GM12875 (cell line): ENCODE measurements at regions not wholly inside any gene's neighbourhood (a gene's known extent, or its start where the extent isn't known, plus 50 kb on each side); places are given as distances from the start of the nearest gene placed in this dataset.
A peak's percentile ranks its signal among the peaks of the same experiment; 100 is the strongest.
"Not testable (repeated sequence)": the region's sequence is repeated elsewhere in the genome, so short reads cannot be mapped to it uniquely, and the experiment has no call there.

Source experiments
- H3K4me3 ChIP-seq: one replicate; pipeline ENCODE4 v1.5.1; 2011; ENCODE audit warnings: low read depth, low read length, control low read depth
- TF ChIP-seq, protein P1 (sequence below): IDR thresholded peaks from 2 replicates; pipeline ENCODE4 v1.5.1; 2011; ENCODE audit warnings: low read depth, mild to moderate bottlenecking, control low read depth, inconsistent platforms, low read length, moderate library complexity, borderline replicate concordance; ENCODE audit not compliant: insufficient read depth

DNA sequence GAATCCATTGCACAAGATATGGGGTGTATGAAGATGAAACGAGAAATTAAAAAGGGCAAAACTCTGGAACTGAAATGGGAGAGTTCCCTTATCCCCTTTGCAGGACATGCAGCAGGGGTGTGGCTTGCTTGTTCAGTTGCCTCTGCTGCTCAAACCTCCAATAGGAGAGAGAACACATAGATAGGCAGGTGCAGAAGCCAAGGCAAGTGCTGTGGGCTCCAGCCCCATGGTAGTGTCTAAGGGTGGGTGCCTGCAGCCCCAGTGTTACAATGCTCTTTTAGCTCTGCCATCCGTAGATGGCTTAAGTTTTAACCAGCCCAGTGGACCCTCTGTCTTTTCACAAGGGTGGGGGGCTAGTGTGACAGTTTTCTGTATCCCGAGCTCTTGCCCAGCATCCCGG is 69.7 kb downstream of the CMAS start:
- no peak overlapping the region for H3K4me3 ChIP-seq
- TF ChIP-seq, protein P1, sequence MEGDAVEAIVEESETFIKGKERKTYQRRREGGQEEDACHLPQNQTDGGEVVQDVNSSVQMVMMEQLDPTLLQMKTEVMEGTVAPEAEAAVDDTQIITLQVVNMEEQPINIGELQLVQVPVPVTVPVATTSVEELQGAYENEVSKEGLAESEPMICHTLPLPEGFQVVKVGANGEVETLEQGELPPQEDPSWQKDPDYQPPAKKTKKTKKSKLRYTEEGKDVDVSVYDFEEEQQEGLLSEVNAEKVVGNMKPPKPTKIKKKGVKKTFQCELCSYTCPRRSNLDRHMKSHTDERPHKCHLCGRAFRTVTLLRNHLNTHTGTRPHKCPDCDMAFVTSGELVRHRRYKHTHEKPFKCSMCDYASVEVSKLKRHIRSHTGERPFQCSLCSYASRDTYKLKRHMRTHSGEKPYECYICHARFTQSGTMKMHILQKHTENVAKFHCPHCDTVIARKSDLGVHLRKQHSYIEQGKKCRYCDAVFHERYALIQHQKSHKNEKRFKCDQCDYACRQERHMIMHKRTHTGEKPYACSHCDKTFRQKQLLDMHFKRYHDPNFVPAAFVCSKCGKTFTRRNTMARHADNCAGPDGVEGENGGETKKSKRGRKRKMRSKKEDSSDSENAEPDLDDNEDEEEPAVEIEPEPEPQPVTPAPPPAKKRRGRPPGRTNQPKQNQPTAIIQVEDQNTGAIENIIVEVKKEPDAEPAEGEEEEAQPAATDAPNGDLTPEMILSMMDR, result no peak

DNA sequence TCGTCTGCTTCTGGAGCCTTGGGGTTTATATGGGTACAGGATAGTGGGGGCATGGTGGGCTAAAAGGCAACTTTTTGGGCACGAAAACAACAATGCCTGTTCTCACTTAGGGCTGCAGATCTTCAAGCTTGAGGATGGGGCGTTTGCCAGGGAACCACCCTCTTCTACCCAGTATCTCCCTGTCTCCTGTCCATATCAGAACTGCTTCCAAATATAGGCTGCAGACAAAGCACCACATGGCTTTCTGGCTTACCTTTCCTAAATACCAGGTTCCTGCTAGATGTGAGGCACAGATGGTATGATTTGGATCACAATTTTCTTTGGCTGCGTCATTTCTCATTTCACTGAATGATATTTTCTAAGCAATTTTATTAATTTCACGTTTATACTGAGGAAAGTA is 70.4 kb downstream of the CMAS start:
- no peak overlapping the region for H3K4me3 ChIP-seq
- TF ChIP-seq, protein P1, result no peak

DNA sequence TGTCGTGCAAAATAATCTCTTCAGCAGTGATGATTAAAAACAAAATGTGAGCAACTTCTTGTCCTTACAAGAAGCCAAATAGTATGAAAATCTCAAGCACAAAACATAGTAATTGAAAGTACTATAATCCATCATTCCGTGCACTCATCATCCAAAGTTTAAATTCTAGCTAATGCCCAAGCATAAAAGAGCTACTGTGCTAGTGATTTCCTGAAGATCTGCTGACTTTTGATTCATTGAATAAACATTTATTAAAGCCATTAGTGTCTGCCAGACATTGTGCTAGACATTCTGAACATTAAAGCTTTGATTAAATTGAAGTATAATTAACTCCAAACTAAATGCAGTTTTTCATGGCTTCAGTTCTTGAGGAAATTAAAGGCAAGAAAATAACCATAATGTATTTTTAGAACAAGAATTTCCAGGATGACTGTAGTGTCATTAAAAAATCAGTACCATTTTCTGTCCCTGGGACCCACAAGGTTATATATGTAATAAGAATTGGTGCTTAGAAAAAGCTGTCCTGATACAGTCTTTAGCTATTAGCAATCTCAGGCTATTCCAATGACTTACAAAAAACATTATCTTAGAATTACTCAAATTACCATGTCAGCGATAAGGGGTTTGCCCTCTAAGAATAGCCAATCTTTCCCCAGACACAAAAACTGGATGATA is 71.7 kb downstream of the CMAS start:
- TF ChIP-seq, protein P1, result no peak
- no peak overlapping the region for H3K4me3 ChIP-seq

DNA sequence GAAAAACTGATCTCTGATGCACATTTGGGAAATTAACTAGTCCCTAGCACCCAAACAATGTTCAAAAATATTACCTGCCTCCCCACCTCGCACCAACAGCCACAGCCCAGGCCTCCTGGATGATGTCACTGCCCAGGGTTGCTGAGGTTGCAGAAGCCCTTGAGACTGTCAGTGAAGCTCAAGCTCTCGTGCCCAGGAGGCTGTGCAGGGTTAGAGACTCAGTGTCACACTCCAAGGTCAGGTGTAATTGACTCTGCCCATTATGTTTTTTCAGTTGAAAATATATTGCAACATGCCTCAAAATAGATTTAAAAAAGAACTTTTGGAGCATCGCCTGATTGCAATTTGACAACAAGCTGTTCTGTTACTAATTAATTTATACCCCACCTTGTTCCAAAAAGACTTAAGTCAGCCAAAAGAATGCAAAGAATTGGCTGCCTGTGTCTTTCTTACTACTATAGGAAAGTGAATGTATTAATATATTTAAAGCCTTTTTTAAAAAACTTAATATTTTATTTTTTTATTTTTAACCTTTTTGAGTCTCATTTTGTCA is 72.3 kb downstream of the CMAS start:
- no peak overlapping the region for H3K4me3 ChIP-seq
- TF ChIP-seq, protein P1, result no peak

DNA sequence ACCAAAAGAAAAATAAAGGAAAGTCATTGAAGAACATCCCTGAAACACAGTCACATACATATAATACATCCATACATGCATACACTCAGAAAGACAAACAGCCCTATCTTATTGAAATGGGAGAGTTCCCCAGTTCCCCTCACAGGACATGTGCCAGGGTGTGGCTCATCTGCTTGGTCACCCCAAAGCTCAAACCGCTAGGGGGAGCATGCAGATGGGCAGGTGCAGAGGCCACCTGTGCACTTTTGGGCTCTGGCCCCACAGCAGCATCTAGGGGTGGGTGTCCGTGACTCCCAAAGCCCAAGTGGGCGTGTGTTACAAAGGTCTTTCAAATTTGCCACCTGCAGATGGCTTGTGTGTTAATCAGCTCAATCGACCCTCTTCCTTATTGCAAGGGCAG is 75.2 kb downstream of the CMAS start:
- H3K4me3 ChIP-seq, result no peak overlapping the region
- TF ChIP-seq, protein P1, result peak; percentile 55; the same call in 1 of the 2 replicates

DNA sequence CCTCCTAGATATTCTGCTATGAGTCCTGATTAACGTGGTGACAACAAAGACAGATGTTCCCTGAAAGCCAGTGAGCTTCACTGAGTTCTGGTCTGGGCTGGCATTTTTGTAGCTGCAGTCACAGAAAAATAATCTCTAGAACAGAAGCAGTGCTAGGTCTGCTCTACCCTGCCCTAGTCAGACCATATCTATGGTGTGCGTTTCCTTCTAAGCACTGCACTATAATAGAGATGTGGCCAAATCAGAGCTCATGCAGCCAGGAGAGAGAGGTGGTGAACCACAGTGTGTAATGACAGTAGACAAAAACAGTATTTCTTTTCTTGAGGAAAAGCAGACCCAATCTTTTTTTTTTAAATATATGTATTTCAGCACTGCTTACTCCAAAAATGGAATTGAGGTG is 76.3 kb downstream of the CMAS start:
- TF ChIP-seq, protein P1, result no peak
- no peak overlapping the region for H3K4me3 ChIP-seq

DNA sequence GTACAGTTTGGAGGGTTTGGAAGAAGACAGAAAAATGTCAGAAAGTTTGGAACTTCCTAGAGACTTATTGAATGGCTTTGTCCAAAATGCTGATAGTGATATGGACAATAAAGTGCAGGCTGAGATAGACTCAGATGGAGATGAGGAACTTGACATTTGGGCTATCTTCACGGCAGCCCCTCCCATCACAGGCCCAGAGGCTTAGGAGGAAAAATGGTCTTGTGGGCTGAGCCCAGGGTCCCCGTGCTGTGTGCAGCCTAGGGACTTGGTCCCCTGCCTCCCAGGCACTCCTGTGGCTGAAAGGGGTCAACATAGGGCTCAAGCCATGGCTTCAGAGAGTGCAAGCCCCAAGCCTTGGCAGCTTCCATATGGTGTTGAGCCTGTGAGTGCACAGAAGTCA is 79.0 kb downstream of the CMAS start:
- TF ChIP-seq, protein P1, result no peak
- no peak overlapping the region for H3K4me3 ChIP-seq

DNA sequence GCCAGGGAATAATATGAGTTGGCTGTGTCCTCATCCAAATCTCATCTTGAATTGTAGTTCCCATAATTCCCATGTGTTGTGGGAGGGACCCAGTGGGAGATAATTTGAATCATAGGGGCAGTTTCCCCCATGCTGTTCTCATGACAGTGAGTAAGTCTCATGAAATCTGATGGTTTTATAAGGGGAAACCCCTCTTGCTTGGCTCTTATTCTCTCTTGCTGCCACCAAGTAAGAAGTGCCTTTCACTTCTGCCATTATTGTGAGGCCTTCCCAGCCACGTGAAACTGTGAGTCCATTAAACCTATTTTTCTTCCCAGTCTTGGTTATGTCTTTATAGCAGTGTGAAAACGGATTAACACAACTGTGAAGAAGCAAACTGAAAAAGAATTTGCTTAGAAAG is 80.1 kb downstream of the CMAS start:
- not testable (repeated sequence) for H3K4me3 ChIP-seq
